8988T (cell line): ENCODE measurements at regions not wholly inside any gene's neighbourhood (a gene's known extent, or its start where the extent isn't known, plus 50 kb on each side); places are given as distances from the start of the nearest gene placed in this dataset.

ENCODE experiments used
- DNase-seq: peaks from one replicate; pipeline ENCODE4 v3.0.0; 2011

- DNase-seq, result no peak
These were observed 104.7 kb downstream of the C9orf152 start for GRCh38 chr9:110103257-110103656.

GRCh38 chr9:110104261-110104809 is 103.6 kb downstream of the C9orf152 start:
- DNase-seq, result no peak

- no peak for DNase-seq
These were observed 102.9 kb downstream of the C9orf152 start for GRCh38 chr9:110105107-110105506.

GRCh38 chr9:110106661-110107060 is 101.3 kb downstream of the C9orf152 start:
- DNase-seq, result no peak

- DNase-seq, result no peak
These were observed 98.4 kb downstream of the C9orf152 start for GRCh38 chr9:110109333-110110092.

- no peak for DNase-seq
These were observed 97.8 kb downstream of the C9orf152 start for GRCh38 chr9:110110154-110110553.

GRCh38 chr9:110111868-110112267 is 96.1 kb downstream of the C9orf152 start:
- DNase-seq, result no peak

- DNase-seq, result no peak
These were observed 95.2 kb downstream of the C9orf152 start for GRCh38 chr9:110112792-110113191.

- no peak for DNase-seq
These were observed 93.7 kb downstream of the C9orf152 start for GRCh38 chr9:110114086-110114858.

GRCh38 chr9:110114859-110115201 is 93.1 kb downstream of the C9orf152 start:
- DNase-seq, result no peak

GRCh38 chr9:110115341-110115820 is 92.6 kb downstream of the C9orf152 start:
- DNase-seq, result no peak

- no peak for DNase-seq
These were observed 92.0 kb downstream of the C9orf152 start for GRCh38 chr9:110115826-110116542.

- no peak for DNase-seq
These were observed 91.4 kb downstream of the C9orf152 start for GRCh38 chr9:110116543-110116885.

GRCh38 chr9:110121170-110121569 is 86.8 kb downstream of the C9orf152 start:
- no peak for DNase-seq

- no peak for DNase-seq
These were observed 84.4 kb downstream of the C9orf152 start for GRCh38 chr9:110123341-110124095.

- DNase-seq, result no peak
These were observed 83.5 kb downstream of the C9orf152 start for GRCh38 chr9:110124439-110124838.

GRCh38 chr9:110125207-110125751 is 82.7 kb downstream of the C9orf152 start:
- no peak for DNase-seq

- no peak for DNase-seq
These were observed 82.1 kb downstream of the C9orf152 start for GRCh38 chr9:110125763-110126351.

- no peak for DNase-seq
These were observed 81.4 kb downstream of the C9orf152 start for GRCh38 chr9:110126499-110126941.

- no peak for DNase-seq
These were observed 80.7 kb downstream of the C9orf152 start for GRCh38 chr9:110126986-110127864.
